Stimulated activated CD4-positive, alpha-beta T cell treated with anti-CD3 and anti-CD28 coated beads, Interleukin-2, amount 100 ng/mL, for 24 hours (primary cell): ENCODE measurements at regions not wholly inside any gene's neighbourhood (a gene's known extent, or its start where the extent isn't known, plus 50 kb on each side); places are given as distances from the start of the nearest gene placed in this dataset.
"Not testable (repeated sequence)": the region's sequence is repeated elsewhere in the genome, so short reads cannot be mapped to it uniquely, and the experiment has no call there.

Experiments used
- DNase-seq, 2 donors: peaks; one replicate each; pipeline ENCODE4 v3.0.0-alpha.2; 2020

DNA sequence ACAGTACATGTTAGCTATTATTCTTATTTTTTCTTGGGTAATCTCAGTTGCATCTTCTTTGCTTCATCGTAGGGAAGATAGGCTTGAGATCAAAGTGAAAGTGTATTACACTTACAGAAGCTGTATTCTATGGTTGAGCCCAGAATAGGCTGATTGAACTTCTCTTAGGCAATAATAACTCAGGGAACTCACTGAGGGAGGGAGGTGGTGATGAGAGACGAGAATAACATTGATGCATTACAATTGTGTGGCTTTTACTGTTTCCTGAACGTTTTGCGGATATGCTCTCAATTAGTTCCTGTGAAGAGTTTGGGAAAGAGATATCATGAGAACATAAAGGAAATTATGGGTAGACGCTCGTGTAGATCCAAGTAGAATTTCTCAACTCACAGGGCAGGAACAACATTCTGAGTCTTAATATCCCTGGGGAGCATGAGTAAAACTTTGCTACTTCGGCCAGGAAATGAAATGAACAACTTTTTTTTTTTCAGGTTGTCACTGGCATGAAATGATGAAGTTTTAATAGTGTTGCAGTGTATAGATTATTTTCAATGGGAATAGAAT lies 302.2 kb downstream of the TUSC7 start:
- DNase-seq: no peak

DNA sequence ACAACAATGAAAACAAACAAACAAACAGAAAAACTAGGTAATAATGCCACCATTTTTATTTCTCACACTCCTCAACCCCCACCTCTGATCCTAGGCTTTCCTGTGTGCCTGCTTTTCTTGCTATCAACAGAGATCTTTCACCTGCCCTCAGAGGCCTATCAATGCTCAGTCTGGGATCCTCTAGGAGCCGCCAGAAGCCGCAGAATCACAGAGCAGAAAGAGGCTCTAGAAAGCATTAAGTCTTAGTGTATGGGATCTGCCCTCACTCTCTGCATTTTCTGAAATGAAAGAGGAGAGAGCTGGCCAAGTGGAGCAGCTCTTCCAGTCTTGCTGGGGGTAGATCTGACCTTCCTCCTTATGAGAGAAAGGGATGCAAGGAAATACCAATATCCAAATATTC lies 306.8 kb downstream of the TUSC7 start:
- no peak for DNase-seq

DNA sequence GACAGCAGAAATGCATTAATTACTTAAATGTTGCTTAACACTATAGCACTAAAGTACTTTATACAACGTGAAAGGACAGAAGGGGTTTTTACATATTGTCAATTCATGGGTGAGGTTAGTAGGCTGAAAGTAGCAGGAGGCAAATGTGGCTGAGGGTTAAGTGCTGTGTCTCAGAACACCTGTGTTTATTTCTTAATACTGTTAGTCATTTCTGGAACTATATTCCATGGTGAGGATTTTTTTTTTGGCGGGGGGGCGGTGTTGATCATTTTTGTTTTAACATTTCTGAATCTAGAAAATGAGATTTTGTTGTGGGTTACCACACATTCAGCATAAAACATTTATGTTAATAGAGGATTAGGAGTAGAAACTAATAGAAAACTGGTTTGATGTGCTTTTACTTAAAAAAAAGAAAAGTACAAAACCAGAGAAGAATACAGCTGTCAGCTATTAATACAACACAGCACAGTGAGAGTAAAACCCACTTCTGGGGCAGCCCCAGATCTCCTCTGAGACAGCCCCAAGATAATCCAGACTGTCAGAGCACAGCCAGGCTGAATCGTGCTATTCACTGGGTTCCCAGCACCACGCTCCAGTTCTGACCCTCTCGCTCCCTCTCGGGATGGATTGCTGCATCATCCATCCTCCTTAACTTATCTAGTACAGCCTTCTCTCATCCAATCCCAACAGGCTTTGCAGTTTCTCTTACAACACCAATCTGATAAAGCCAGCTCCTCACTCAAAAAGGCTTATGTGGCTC lies 307.7 kb downstream of the TUSC7 start:
- DNase-seq: no peak

GRCh38 chr3:117018655-117019054 lies 309.1 kb downstream of the TUSC7 start:
- DNase-seq: no peak

DNA sequence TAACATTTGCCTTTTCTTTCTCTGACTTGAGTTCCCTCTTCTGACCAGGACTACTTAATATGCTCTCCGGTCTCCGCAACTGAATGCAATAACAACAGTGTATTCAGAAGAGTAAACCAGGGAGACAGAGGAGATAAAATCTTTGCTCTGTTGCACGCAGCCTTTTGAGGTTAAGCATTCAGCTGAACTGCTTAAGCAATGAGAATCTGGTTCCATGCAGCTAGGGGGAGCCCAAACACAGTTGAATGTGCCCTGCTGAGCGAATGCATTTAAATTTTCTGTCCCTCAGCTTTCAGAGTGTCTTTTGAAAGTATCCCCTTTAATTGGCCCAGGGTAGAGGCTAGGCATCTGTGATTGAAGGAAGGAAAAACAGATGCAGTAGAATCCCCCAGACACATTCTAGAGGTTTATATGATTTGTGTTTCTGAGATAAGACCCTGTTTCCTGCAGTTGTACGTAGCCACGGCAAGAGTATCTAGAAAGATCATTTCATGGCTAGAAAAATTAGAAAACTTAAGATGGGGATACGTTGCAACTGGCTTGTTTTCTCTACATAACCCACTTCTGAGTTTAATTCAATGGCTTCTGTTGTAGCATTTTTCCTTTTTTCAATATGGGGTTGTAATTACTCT lies 309.6 kb downstream of the TUSC7 start:
- DNase-seq: peak; percentile 17 to 19

- no peak for DNase-seq
Observed at GRCh38 chr3:117026401-117026800, 316.8 kb downstream of the TUSC7 start.

GRCh38 chr3:117035745-117036144 lies 326.2 kb downstream of the TUSC7 start:
- no peak for DNase-seq

- no peak for DNase-seq
Observed at GRCh38 chr3:117036259-117036799, 326.8 kb downstream of the TUSC7 start.

DNA sequence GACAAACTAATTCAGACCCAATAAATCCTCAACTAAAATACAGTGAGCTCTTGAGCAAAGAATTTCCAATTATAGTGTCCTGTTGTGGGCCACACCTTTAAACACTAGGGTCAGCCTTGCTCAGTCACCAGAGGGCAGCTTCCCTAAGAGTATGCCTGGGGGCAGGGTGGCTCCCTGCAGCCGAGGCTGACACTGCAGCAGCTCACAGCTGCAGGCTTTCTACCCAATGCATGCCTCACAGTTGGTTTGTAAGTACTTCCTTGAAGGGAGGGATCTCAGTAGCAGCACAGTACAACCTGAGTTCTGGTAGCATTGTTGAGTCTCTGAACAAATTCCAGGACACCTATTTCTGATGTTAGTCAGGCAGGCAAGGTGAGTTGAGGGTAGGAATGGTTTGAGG lies 335.6 kb downstream of the TUSC7 start:
- DNase-seq: no peak

DNA sequence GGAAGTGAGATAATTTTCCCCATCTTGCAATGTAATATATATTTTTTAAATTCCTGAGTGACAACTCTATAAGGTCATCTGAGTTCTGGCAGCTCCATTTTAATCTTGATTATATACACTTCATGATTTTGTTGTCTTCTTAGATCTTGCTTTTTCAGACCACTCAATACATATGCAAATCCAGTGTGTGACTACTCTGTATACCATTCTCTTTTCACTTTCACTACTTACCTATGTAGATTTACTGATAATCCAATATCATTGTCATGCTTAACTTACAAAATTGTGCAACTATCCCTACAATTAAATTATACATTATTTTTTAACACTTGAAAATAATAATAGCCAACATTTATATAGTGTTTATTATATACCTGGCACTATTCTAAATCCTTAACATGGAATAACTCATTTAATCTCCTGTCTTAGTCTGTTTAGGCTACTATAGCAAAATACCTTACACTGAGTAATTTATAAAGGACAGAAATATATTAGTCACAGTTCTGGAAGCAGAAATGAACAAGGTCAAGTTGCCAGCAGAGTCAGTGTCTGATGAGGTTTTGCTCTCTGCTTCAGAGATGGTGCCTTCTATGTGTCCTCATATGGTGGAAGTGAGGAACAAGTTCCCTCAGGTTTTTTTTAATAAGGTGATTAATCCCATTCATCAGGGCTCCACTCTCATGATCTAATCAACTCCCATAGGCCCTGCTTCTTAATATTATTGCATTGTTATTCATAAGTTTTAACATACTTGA lies 338.5 kb downstream of the TUSC7 start:
- no peak for DNase-seq

DNA sequence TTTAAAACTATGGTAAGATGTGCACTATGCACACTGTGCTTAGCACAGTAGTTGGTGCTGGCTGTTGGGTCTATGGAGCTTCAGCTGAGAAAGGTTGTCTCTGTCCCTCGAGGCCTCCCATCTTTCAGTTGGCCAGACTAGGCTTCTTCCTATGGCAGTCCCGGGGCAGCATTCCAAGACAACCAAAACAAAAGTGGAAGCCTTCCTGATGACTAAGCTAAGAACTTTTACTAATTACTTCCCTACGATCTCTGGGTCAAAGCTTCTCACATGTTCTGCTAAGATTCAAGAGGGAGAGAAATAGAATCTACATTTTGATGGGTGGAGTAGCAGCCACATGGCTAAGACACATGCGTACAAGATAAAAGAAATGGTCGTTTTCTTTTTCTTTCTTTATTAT lies 342.8 kb downstream of the TUSC7 start:
- no peak for DNase-seq

GRCh38 chr3:117054556-117054955 lies 345.0 kb downstream of the TUSC7 start:
- no peak for DNase-seq

DNA sequence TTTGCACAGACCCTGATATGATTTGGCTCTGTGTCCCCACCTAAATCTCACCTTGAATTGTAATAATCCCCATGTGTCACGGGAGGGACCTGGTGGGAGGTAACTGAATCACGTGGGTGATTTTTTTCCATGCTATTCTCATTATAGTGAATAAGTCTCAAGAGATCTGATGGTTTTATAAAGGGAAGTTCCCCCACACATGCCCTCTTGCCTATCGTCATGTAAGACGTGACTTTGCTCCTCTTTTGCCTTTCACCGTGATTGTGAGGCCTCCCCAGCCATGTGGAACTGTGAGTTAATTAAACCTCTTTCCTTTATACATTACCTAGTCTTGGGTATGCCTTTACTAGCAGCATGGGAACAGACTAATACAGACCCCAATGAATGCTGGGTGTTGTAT lies 347.4 kb downstream of the TUSC7 start:
- DNase-seq: not testable (repeated sequence)

DNA sequence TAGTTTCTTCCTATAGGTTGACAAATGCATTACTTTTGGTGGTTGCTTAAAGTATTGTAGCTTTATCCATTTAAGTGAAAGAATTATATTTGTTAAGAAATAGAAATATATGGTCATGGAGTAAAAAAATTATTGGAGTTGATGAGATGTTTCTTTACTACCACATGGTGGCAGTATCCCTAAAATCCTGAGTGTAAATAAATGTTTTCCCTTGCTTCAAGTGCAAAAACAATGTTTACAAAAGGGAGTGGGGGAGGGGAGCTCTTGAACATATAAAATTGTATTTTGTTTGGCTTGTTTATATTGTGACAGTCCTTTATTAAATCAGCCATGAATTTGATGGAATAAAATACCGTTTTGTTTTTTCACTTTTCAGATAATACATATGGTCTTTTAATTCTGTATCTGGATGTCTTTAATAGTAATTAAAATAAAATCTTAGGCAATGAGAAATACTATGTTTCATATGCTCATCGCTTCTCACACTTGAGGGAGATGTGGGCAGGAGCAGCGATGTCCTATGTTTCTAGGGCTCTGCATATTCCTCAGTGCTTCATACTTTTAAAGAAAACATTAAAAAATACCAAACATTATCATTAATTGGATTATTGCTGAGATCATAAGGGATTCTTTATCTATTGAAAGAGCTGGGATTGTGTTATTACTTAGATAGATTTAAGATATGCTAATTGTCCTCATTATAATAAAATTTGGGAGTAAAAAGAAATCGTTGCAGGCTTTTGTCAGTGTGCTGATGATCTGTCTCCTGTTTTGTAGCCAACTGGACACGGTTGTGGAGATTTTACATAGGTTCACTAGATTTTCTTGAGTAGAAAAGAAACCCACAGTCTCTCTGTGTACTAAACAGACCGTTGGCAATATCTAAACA lies 349.7 kb downstream of the TUSC7 start:
- DNase-seq: no peak

GRCh38 chr3:117059956-117060270 lies 350.3 kb downstream of the TUSC7 start:
- no peak for DNase-seq

DNA sequence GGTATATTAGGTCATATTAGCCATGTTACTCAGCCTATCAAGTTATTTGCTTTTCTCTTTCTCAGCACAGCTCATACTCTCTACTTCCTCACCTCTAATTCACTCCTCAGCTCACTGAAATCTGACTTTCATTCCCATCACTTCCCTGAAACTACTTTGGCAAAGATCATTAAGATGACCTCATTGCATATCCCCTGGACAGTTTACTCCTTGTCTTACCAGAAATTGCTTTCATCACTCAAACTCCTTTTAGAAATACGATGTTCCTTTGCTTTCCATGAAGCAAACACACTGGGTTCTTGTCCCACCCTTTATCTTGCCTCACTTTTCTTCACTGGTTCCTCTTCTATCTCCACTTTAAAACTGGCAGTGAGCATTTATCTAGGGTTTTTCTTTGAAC lies 354.4 kb downstream of the TUSC7 start:
- DNase-seq: no peak

GRCh38 chr3:117068301-117068700 lies 358.7 kb downstream of the TUSC7 start:
- no peak for DNase-seq

DNA sequence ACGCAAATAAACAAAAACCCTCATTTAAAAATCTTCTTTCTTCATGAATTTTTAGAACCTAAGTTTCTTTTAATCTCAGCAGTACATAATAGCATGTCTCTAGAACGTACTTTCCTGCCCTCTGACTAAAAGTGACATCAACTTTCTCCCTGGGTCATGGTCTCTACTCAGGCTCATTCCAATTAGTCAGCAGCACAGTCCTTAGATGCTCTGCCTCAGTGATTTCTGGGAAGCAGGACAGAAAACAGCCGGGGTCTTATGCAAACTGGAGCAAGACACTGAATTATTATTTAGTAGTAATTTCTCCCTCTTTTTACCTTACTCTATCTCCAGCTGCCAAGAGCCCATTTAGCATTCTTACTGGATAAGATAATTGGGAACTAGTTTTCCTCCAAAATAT lies 365.2 kb downstream of the TUSC7 start:
- DNase-seq: no peak

DNA sequence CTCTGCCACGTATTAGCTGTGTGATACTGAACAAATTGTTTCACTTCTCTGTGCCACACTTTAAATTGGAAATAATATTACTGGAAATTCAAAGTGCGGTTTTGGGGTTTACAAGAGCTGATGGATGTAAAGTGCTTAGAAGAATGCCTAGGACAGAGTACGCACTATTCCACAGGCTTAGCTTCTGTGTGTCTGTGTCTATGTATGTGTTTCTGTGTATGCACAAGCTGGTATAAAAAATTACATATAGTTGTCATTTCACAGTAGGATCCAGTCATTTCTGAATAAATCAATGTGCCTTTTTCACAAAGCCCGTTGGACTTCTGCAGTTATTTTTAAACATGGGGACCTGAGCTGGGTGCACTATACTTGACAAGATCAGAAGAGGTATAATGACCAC lies 370.4 kb downstream of the TUSC7 start:
- DNase-seq: no peak

DNA sequence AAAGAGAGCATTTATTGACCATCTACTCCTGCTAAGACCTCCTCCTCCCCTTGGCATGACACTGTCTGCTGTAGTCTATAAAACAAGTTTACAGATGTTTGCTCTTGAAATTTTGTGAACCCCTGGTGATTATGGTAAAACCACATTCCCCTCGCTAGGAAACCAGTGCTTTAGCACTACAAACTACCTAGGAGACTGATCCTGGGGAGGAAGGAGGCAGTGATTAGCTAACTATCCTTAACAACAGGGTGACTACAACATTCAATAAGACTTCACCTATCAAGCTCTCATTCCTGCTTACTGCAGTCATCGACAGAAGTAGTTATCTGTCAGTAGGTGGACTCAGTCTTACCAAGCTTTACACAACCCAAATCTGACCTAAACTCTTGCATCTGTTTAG lies 371.3 kb downstream of the TUSC7 start:
- no peak for DNase-seq

- no peak for DNase-seq
Observed at GRCh38 chr3:117084277-117084676, 374.7 kb downstream of the TUSC7 start.

- DNase-seq: no peak
Observed at GRCh38 chr3:117084739-117085270, 375.2 kb downstream of the TUSC7 start.
